GM23338 (cell line): ENCODE measurements at regions not wholly inside any gene's neighbourhood (a gene's known extent, or its start where the extent isn't known, plus 50 kb on each side); places are given as distances from the start of the nearest gene placed in this dataset.

Source experiments
- POLR2AphosphoS5 ChIP-seq: IDR thresholded peaks from 2 replicates; pipeline ENCODE4 v1.6.1; 2016; ENCODE audit warnings: antibody characterized with exemption, low read depth
- TF ChIP-seq, protein P1 (sequence below), 2 experiments: fragments of 200-600 bp in 1 of 2; sonication (generic) in 1 of 2; conservative IDR thresholded peaks; 2 replicates each; pipeline versions ENCODE4 v1.5.1 to v1.6.1; 2016 to 2017; ENCODE audit warnings: antibody characterized with exemption in 2 of 2, low read depth in 2 of 2, mild to moderate bottlenecking in 2 of 2, moderate library complexity in 1 of 2
- TF ChIP-seq, protein P2 (sequence below): IDR thresholded peaks from one replicate; pipeline ENCODE4 v1.6.1; 2018; ENCODE audit warnings: antibody characterized with exemption; ENCODE audit not compliant: unreplicated experiment

DNA sequence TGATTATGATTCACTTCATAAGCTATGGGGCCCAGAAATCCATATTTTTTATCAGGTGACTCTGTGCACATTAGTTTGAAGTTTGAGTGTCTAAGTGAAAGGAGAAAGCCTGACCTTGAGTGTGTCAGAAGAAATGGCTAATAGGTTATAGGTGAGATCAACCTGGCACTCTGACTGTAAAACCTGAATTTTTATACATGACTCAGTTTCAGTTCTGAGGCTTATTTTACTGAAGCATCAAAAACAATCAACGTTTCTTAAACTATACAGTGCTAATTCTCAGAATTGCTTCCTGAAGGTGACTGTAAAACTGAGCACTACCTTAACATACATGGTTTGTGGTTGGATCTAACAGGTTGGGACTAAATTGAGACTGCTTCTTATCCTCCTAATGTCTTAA is 159.4 kb upstream of the AHR start:
- TF ChIP-seq POLR2AphosphoS5, result no peak
- TF ChIP-seq, protein P1, sequence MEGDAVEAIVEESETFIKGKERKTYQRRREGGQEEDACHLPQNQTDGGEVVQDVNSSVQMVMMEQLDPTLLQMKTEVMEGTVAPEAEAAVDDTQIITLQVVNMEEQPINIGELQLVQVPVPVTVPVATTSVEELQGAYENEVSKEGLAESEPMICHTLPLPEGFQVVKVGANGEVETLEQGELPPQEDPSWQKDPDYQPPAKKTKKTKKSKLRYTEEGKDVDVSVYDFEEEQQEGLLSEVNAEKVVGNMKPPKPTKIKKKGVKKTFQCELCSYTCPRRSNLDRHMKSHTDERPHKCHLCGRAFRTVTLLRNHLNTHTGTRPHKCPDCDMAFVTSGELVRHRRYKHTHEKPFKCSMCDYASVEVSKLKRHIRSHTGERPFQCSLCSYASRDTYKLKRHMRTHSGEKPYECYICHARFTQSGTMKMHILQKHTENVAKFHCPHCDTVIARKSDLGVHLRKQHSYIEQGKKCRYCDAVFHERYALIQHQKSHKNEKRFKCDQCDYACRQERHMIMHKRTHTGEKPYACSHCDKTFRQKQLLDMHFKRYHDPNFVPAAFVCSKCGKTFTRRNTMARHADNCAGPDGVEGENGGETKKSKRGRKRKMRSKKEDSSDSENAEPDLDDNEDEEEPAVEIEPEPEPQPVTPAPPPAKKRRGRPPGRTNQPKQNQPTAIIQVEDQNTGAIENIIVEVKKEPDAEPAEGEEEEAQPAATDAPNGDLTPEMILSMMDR (conservative IDR thresholded peaks at IDR 0.05; ENCODE audit: low read depth in 2 of 2), result no peak
- TF ChIP-seq, protein P2, sequence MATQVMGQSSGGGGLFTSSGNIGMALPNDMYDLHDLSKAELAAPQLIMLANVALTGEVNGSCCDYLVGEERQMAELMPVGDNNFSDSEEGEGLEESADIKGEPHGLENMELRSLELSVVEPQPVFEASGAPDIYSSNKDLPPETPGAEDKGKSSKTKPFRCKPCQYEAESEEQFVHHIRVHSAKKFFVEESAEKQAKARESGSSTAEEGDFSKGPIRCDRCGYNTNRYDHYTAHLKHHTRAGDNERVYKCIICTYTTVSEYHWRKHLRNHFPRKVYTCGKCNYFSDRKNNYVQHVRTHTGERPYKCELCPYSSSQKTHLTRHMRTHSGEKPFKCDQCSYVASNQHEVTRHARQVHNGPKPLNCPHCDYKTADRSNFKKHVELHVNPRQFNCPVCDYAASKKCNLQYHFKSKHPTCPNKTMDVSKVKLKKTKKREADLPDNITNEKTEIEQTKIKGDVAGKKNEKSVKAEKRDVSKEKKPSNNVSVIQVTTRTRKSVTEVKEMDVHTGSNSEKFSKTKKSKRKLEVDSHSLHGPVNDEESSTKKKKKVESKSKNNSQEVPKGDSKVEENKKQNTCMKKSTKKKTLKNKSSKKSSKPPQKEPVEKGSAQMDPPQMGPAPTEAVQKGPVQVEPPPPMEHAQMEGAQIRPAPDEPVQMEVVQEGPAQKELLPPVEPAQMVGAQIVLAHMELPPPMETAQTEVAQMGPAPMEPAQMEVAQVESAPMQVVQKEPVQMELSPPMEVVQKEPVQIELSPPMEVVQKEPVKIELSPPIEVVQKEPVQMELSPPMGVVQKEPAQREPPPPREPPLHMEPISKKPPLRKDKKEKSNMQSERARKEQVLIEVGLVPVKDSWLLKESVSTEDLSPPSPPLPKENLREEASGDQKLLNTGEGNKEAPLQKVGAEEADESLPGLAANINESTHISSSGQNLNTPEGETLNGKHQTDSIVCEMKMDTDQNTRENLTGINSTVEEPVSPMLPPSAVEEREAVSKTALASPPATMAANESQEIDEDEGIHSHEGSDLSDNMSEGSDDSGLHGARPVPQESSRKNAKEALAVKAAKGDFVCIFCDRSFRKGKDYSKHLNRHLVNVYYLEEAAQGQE, result no peak
